GM12892 (cell line): ENCODE measurements at regions not wholly inside any gene's neighbourhood (a gene's known extent, or its start where the extent isn't known, plus 50 kb on each side); places are given as distances from the start of the nearest gene placed in this dataset.
"Not testable (repeated sequence)": the region's sequence is repeated elsewhere in the genome, so short reads cannot be mapped to it uniquely, and the experiment has no call there.

Source experiments
- POLR2A ChIP-seq: IDR thresholded peaks from 2 replicates; pipeline ENCODE4 v1.6.1; 2011; ENCODE audit warnings: low read depth, low read length, control low read depth
- POLR2AphosphoS5 ChIP-seq: IDR thresholded peaks from 2 replicates; pipeline ENCODE4 v1.6.1; 2011; ENCODE audit warnings: low read depth, low read length, control low read depth

GRCh38 chr2:89973849-89974248 lies 1282.4 kb downstream of the RPIA start:
- not testable (repeated sequence) for TF ChIP-seq POLR2A, POLR2AphosphoS5
